IMR-90 (cell line): ENCODE measurements at regions not wholly inside any gene's neighbourhood (a gene's known extent, or its start where the extent isn't known, plus 50 kb on each side); places are given as distances from the start of the nearest gene placed in this dataset.

Experiments
- ATAC-seq: fragments of 200-7000 bp; cut with Tn5 transposase; 2 replicates; pipeline ENCODE4 v1.9.1; 2020; ENCODE audit warnings: low read depth, mild to moderate bottlenecking, moderate library complexity
- BruUV-seq: library from RNA; stranded (reverse); fragments of 400-500 nt; replicated peaks from 2 replicates; lab custom pipeline; 2021; lab: Mats Ljungman, UMichigan
- CTCF ChIA-PET: fragments of 300-600 bp; formaldehyde crosslinking; extraction: SDS; loops from one replicate; lab custom pipeline; 2021; ENCODE audit warnings: antibody characterized with exemption; lab: Yijun Ruan, JAX
- POLR2A ChIA-PET: fragments of 300-600 bp; sonication (Branson Sonifier 250); formaldehyde crosslinking; loops from one replicate; lab custom pipeline; 2022; ENCODE audit warnings: antibody characterized with exemption; ENCODE audit not compliant: unreplicated experiment; lab: Charles Lee
- DNase-seq: peaks from one replicate; pipeline ENCODE4 v3.0.0; 2013
- H2AFZ ChIP-seq: replicated peaks from 2 replicates; pipeline ENCODE3; 2013; ENCODE audit warnings: low read length, mild to moderate bottlenecking; ENCODE audit not compliant: poor library complexity
- H2AK5ac ChIP-seq: 2 replicates; pipeline ENCODE4 v1.6.1; 2013; ENCODE audit warnings: low read depth, low read length, inconsistent platforms
- H2AK9ac ChIP-seq: replicated peaks from 2 replicates; pipeline ENCODE3; 2013; ENCODE audit warnings: mild to moderate bottlenecking, low read depth, low read length, moderate library complexity; ENCODE audit not compliant: poor library complexity
- H2BK120ac ChIP-seq: 2 replicates; pipeline ENCODE4 v1.6.1; 2013; ENCODE audit warnings: low read depth, low read length, inconsistent platforms
- H2BK15ac ChIP-seq: 3 replicates; pipeline ENCODE4 v1.6.1; 2013; ENCODE audit warnings: low read depth, low read length, inconsistent platforms
- H2BK20ac ChIP-seq: 2 replicates; pipeline ENCODE4 v1.6.1; 2013; ENCODE audit warnings: low read depth, mild to moderate bottlenecking, inconsistent platforms, low read length, moderate library complexity
- H2BK5ac ChIP-seq: 2 replicates; pipeline ENCODE4 v1.6.1; 2013; ENCODE audit warnings: mild to moderate bottlenecking, low read depth, low read length, inconsistent platforms; ENCODE audit not compliant: poor library complexity, severe bottlenecking
- H3K14ac ChIP-seq: replicated peaks from 2 replicates; pipeline ENCODE4 v1.6.1; 2013; ENCODE audit warnings: low read depth, low read length, inconsistent platforms
- H3K18ac ChIP-seq: 2 replicates; pipeline ENCODE4 v1.6.1; 2013; ENCODE audit warnings: low read depth, low read length, control low read depth
- H3K23ac ChIP-seq: 2 replicates; pipeline ENCODE4 v1.6.1; 2013; ENCODE audit warnings: low read depth, low read length, inconsistent platforms
- H3K27ac ChIP-seq: 2 replicates; pipeline ENCODE4 v1.5.1; 2013; ENCODE audit warnings: mild to moderate bottlenecking, control low read depth, low read length; ENCODE audit not compliant: insufficient read depth
- H3K27me3 ChIP-seq: 2 replicates; pipeline ENCODE4 v1.6.1; 2013; ENCODE audit warnings: low read length; ENCODE audit not compliant: control insufficient read depth, insufficient read depth
- H3K36me3 ChIP-seq: 2 replicates; pipeline ENCODE4 v1.6.1; 2013; ENCODE audit warnings: low read length, mixed read lengths; ENCODE audit not compliant: control insufficient read depth, insufficient read depth
- H3K4ac ChIP-seq: 2 replicates; pipeline ENCODE4 v1.6.1; 2013; ENCODE audit warnings: low read depth, low read length, inconsistent platforms
- H3K4me1 ChIP-seq: 2 replicates; pipeline ENCODE4 v1.6.1; 2013; ENCODE audit warnings: low read length, mixed read lengths; ENCODE audit not compliant: control insufficient read depth, insufficient read depth
- H3K4me2 ChIP-seq: 2 replicates; pipeline ENCODE4 v1.6.1; 2013; ENCODE audit warnings: low read depth, mild to moderate bottlenecking, control low read depth, low read length, moderate library complexity
- H3K4me3 ChIP-seq: 2 replicates; pipeline ENCODE4 v1.5.1; 2013; ENCODE audit warnings: low read depth, mild to moderate bottlenecking, control low read depth, low read length, moderate library complexity; ENCODE audit not compliant: insufficient read depth
- H3K56ac ChIP-seq: 2 replicates; pipeline ENCODE4 v1.6.1; 2013; ENCODE audit warnings: low read length, inconsistent platforms; ENCODE audit not compliant: insufficient read depth; ENCODE audit errors: extremely low read depth
- H3K79me1 ChIP-seq, 2 experiments: 2 replicates each; pipeline ENCODE4 v1.6.1; 2013; ENCODE audit warnings: low read length in 2 of 2, inconsistent platforms in 1 of 2, low read depth in 1 of 2
- H3K9ac ChIP-seq: 2 replicates; pipeline ENCODE4 v1.6.1; 2013; ENCODE audit warnings: low read depth, low read length, control low read depth
- H3K9me1 ChIP-seq: 2 replicates; pipeline ENCODE4 v1.6.1; 2013; ENCODE audit warnings: low read length, inconsistent platforms; ENCODE audit not compliant: insufficient read depth
- H3K9me3 ChIP-seq: 2 replicates; pipeline ENCODE4 v1.6.1; 2013; ENCODE audit warnings: low read length; ENCODE audit not compliant: control insufficient read depth, insufficient read depth
- H4K20me1 ChIP-seq: 2 replicates; pipeline ENCODE4 v1.6.1; 2013; ENCODE audit warnings: low read length, inconsistent platforms; ENCODE audit not compliant: insufficient read depth
- H4K5ac ChIP-seq: 2 replicates; pipeline ENCODE4 v1.6.1; 2013; ENCODE audit warnings: mild to moderate bottlenecking, low read depth, low read length, control low read depth
- H4K8ac ChIP-seq, 2 experiments: 2 replicates each; pipeline ENCODE4 v1.6.1; 2013; ENCODE audit warnings: low read depth in 2 of 2, low read length in 2 of 2, control low read depth in 1 of 2, inconsistent platforms in 1 of 2
- H4K91ac ChIP-seq: 2 replicates; pipeline ENCODE4 v1.6.1; 2013; ENCODE audit warnings: low read depth, low read length, inconsistent platforms; ENCODE audit not compliant: insufficient read depth
- BHLHE40 ChIP-seq: fragments of 150-350 bp; IDR thresholded peaks from 2 replicates; pipeline ENCODE4 v1.6.1; 2016; ENCODE audit warnings: mild to moderate bottlenecking, low read depth, low read length
- CEBPB ChIP-seq: IDR thresholded peaks from 2 replicates; pipeline ENCODE4 v1.6.1; 2012; ENCODE audit warnings: low read depth, low read length, improper control_type of control experiment
- CHD1 ChIP-seq: IDR thresholded peaks from 2 replicates; pipeline ENCODE4 v1.6.1; 2012; ENCODE audit warnings: low read depth, low read length, improper control_type of control experiment
- MAFK ChIP-seq: IDR thresholded peaks from 2 replicates; pipeline ENCODE4 v1.6.1; 2012; ENCODE audit warnings: low read depth, low read length, improper control_type of control experiment
- MAZ ChIP-seq: IDR thresholded peaks from 2 replicates; pipeline ENCODE4 v1.6.1; 2012; ENCODE audit warnings: low read depth, mild to moderate bottlenecking, low read length, improper control_type of control experiment, moderate library complexity, borderline replicate concordance
- MXI1 ChIP-seq: IDR thresholded peaks from 2 replicates; pipeline ENCODE4 v1.6.1; 2012; ENCODE audit warnings: low read depth, mild to moderate bottlenecking, low read length, moderate library complexity, borderline replicate concordance
- NFE2L2 ChIP-seq: fragments of 150-350 bp; IDR thresholded peaks from 2 replicates; pipeline ENCODE4 v1.6.1; 2016; ENCODE audit warnings: low read depth, mild to moderate bottlenecking, low read length
- POLR2A ChIP-seq: IDR thresholded peaks from 2 replicates; pipeline ENCODE4 v1.6.1; 2012; ENCODE audit warnings: mild to moderate bottlenecking, low read depth, low read length
- RAD21 ChIP-seq: IDR thresholded peaks from 2 replicates; pipeline ENCODE4 v1.6.1; 2012; ENCODE audit warnings: low read length, improper control_type of control experiment
- RCOR1 ChIP-seq: IDR thresholded peaks from 2 replicates; pipeline ENCODE4 v1.6.1; 2012; ENCODE audit warnings: mild to moderate bottlenecking, low read length, improper control_type of control experiment; ENCODE audit not compliant: insufficient replicate concordance
- RFX5 ChIP-seq: IDR thresholded peaks from 2 replicates; pipeline ENCODE4 v1.8.0; 2012; ENCODE audit warnings: low read depth, mild to moderate bottlenecking, low read length, moderate library complexity
- SMC3 ChIP-seq: fragments of 150-350 bp; IDR thresholded peaks from 2 replicates; pipeline ENCODE4 v1.6.1; 2016; ENCODE audit warnings: low read depth, mild to moderate bottlenecking, antibody characterized with exemption, low read length, moderate library complexity
- WGBS, 2 experiments: methylation state at CpG; one replicate each; pipeline versions ENCODE4 v1.1.5 to v1.1.7; 2013; ENCODE audit warnings: missing lambda C conversion rate in 2 of 2; ENCODE audit not compliant: insufficient read length in 1 of 2; ENCODE audit errors: extremely low coverage in 2 of 2; 5-methylcytosine and 5-hydroxymethylcytosine counted together
- dilution Hi-C: fragments of 300-500 bp; cut with HindIII; formaldehyde crosslinking; loops from one replicate; pipeline ENCODE4 v1.14.3; 2018; ENCODE audit warnings: low sequenced_read_pairs; ENCODE audit not compliant: unreplicated experiment
- in situ Hi-C: fragments of 300-500 bp; cut with MboI; formaldehyde crosslinking; loops from 3 replicates; pipeline ENCODE4 v1.14.3; 2019; ENCODE audit warnings: low sequenced_read_pairs, inconsistent platforms, mixed read lengths
- intact Hi-C: fragments of 100-400 bp; cut with micrococcal nuclease; formaldehyde crosslinking; loops from 2 replicates; pipeline ENCODE4 v1.10.0; 2022
- TF ChIP-seq, protein P1 (sequence below): fragments of 150-350 bp; IDR thresholded peaks from 2 replicates; pipeline ENCODE4 v1.6.1; 2017; ENCODE audit warnings: mild to moderate bottlenecking, antibody characterized with exemption, low read length, low read depth
- TF ChIP-seq, protein P2 (sequence below): conservative IDR thresholded peaks from 2 replicates; pipeline ENCODE4 v1.5.1; 2012; ENCODE audit warnings: mild to moderate bottlenecking, low read depth, low read length, improper control_type of control experiment
- TF ChIP-seq, protein P3 (sequence below): fragments of 150-350 bp; IDR thresholded peaks from 2 replicates; pipeline ENCODE4 v1.6.1; 2016; ENCODE audit warnings: low read depth, mild to moderate bottlenecking, low read length, moderate library complexity, borderline replicate concordance

DNA sequence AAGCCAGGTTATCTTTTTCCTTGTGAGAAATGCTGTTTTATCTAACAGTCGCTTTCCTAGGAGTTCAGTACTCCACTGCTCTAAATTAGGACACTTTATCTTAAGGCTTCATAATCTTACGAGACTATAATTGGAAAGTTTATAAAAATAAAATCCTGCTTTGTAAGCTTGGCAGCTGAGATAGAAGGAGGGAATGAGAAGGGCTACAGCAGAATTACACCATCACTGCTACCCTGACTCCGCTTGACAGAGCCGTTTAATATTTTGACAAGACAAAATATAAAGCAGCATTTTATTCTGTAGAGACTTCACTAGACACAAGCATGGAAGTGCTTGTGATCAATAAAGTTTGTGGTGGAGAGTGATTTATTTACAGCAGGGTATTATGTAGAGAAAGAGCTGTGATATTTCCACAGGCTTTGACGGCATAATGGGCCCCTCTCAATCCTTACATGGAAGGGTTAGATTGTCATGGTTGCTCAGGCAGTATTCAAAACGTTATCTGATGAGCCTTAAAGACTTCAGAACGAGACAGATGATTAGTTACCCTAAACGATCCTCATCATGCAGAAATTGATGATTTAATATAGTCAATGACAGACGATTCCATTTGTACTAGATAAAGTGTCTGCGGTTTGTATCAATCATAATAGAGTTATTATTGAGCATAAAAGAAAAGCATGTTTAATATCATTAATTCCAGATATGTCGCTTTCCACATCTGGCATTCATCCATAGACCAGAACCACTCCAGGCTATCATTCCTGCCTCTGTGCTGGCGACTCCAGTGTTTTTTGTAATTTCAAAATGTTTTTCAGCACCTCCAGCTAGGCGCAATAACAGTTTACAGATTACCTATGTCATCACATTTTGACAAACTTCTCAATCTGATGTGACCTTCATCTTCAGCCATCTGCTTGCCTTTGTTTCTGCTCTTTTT lies 242.2 kb downstream of the FIGN start:
- Histone ChIP-seq H2BK120ac (no peak overlapping the region), H4K20me1 (no peaks in the 10 kb centered on the region), H3K4ac (no peak overlapping the region), H2BK20ac (no peak overlapping the region), H2AK5ac (no peak overlapping the region), H2AFZ (no peak overlapping the region), H3K27ac (no peak overlapping the region), H3K18ac (no peak overlapping the region), H4K8ac (no peak overlapping the region), H2AK9ac (no peak overlapping the region), H3K9me1 (no peaks in the 10 kb centered on the region), H3K36me3 (no peaks in the 10 kb centered on the region), H2BK15ac (no peak overlapping the region), H3K23ac (no peak overlapping the region), H3K14ac (no peak overlapping the region), H3K4me3 (no peak overlapping the region), H3K4me1 (no peaks in the 10 kb centered on the region), H3K4me2 (no peak overlapping the region), H4K5ac (no peak overlapping the region), H3K56ac (no peak overlapping the region), H3K79me1 (no peaks in the 10 kb centered on the region), H2BK5ac (no peak overlapping the region), H3K9ac (no peak overlapping the region), H4K91ac (no peak overlapping the region), H3K9me3 (no peaks in the 10 kb centered on the region), H3K27me3 (no peaks in the 10 kb centered on the region)
- no TSS peak for BruUV-seq
- intact Hi-C loops (no loop called here), dilution Hi-C loops (no loop called here), in situ Hi-C loops (no loop called here)
- DNase-seq (no peak), ATAC-seq (no peak)
- WGBS, 2 experiments: 7% methylated on average over 2 of the region's 13 CpGs; no CpG with 5 or more reads in 1 of the 2 experiments
- ChIA-PET POLR2A (no interaction called here), CTCF (no interaction called here)
- TF ChIP-seq NFE2L2 (no peak), CHD1 (no peak), MAFK (no peak), RFX5 (no peak), SMC3 (no peak), MXI1 (no peak), BHLHE40 (no peak), RAD21 (no peak), RCOR1 (no peak), CEBPB (no peak), POLR2A (no peak), MAZ (no peak)
- TF ChIP-seq, protein P1, sequence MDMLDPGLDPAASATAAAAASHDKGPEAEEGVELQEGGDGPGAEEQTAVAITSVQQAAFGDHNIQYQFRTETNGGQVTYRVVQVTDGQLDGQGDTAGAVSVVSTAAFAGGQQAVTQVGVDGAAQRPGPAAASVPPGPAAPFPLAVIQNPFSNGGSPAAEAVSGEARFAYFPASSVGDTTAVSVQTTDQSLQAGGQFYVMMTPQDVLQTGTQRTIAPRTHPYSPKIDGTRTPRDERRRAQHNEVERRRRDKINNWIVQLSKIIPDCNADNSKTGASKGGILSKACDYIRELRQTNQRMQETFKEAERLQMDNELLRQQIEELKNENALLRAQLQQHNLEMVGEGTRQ: no peak
- TF ChIP-seq, protein P2, sequence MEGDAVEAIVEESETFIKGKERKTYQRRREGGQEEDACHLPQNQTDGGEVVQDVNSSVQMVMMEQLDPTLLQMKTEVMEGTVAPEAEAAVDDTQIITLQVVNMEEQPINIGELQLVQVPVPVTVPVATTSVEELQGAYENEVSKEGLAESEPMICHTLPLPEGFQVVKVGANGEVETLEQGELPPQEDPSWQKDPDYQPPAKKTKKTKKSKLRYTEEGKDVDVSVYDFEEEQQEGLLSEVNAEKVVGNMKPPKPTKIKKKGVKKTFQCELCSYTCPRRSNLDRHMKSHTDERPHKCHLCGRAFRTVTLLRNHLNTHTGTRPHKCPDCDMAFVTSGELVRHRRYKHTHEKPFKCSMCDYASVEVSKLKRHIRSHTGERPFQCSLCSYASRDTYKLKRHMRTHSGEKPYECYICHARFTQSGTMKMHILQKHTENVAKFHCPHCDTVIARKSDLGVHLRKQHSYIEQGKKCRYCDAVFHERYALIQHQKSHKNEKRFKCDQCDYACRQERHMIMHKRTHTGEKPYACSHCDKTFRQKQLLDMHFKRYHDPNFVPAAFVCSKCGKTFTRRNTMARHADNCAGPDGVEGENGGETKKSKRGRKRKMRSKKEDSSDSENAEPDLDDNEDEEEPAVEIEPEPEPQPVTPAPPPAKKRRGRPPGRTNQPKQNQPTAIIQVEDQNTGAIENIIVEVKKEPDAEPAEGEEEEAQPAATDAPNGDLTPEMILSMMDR: no peak
- TF ChIP-seq, protein P3, sequence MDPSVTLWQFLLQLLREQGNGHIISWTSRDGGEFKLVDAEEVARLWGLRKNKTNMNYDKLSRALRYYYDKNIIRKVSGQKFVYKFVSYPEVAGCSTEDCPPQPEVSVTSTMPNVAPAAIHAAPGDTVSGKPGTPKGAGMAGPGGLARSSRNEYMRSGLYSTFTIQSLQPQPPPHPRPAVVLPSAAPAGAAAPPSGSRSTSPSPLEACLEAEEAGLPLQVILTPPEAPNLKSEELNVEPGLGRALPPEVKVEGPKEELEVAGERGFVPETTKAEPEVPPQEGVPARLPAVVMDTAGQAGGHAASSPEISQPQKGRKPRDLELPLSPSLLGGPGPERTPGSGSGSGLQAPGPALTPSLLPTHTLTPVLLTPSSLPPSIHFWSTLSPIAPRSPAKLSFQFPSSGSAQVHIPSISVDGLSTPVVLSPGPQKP: no peak
